Liver (tissue), 8 donors: ENCODE measurements at regions not wholly inside any gene's neighbourhood (a gene's known extent, or its start where the extent isn't known, plus 50 kb on each side); places are given as distances from the start of the nearest gene placed in this dataset.

Experiments used
- DNase-seq: peaks from one replicate; pipeline ENCODE4 v3.0.0-alpha.2; 2017; ENCODE audit warnings: low spot score
- H3K27ac ChIP-seq, 2 donors: one replicate each; pipeline ENCODE4 v1.7.0; 2013; ENCODE audit warnings: inconsistent platforms in 2 of 2, low read length in 2 of 2, control low read depth in 1 of 2, low read depth in 1 of 2, mild to moderate bottlenecking in 1 of 2
- H3K27me3 ChIP-seq, 4 donors: one replicate each; pipeline versions ENCODE4 v1.6.1 to v1.7.0; 2013; ENCODE audit warnings: low read length in 3 of 4, inconsistent platforms in 1 of 4, mild to moderate bottlenecking in 1 of 4, moderate library complexity in 1 of 4; ENCODE audit not compliant: control insufficient read depth in 4 of 4, insufficient read depth in 4 of 4
- H3K36me3 ChIP-seq, 4 donors: one replicate each; pipeline versions ENCODE4 v1.6.1 to v1.7.0; 2013; ENCODE audit warnings: low read length in 3 of 4, mild to moderate bottlenecking in 3 of 4, low read depth in 1 of 4, moderate library complexity in 1 of 4; ENCODE audit not compliant: control insufficient read depth in 4 of 4, insufficient read depth in 3 of 4
- H3K4me1 ChIP-seq, 4 donors: one replicate each; pipeline versions ENCODE4 v1.6.1 to v1.7.0; 2013; ENCODE audit warnings: low read length in 3 of 4, mild to moderate bottlenecking in 3 of 4, moderate library complexity in 1 of 4; ENCODE audit not compliant: control insufficient read depth in 4 of 4, insufficient read depth in 4 of 4
- H3K4me3 ChIP-seq, 3 donors: one replicate each; pipeline versions ENCODE4 v1.6.1 to v1.7.0; 2013; ENCODE audit warnings: low read length in 3 of 3, control low read depth in 1 of 3, low read depth in 1 of 3, mild to moderate bottlenecking in 1 of 3
- H3K9ac ChIP-seq, 2 donors: one replicate each; pipeline ENCODE4 v1.7.0; 2013; ENCODE audit warnings: low read length in 2 of 2, mild to moderate bottlenecking in 2 of 2, moderate library complexity in 2 of 2, control low read depth in 1 of 2, low read depth in 1 of 2
- H3K9me3 ChIP-seq, 4 donors: one replicate each; pipeline versions ENCODE4 v1.6.1 to v1.7.0; 2013; ENCODE audit warnings: low read length in 3 of 4; ENCODE audit not compliant: control insufficient read depth in 4 of 4
- ATF3 ChIP-seq: IDR thresholded peaks from 2 replicates; pipeline ENCODE4 v1.6.1; 2016; ENCODE audit warnings: antibody characterized with exemption
- EGR1 ChIP-seq, 2 donors: IDR thresholded peaks; 2 replicates each; pipeline ENCODE4 v1.6.1; 2016 to 2018; ENCODE audit warnings: antibody characterized with exemption in 2 of 2, low read depth in 2 of 2
- FOXA1 ChIP-seq: IDR thresholded peaks from 2 replicates; pipeline ENCODE4 v1.6.1; 2016; ENCODE audit warnings: antibody characterized with exemption
- FOXA2 ChIP-seq: IDR thresholded peaks from 2 replicates; pipeline ENCODE4 v1.6.1; 2016; ENCODE audit warnings: antibody characterized with exemption
- GABPA ChIP-seq, 2 donors: IDR thresholded peaks in 1 of 2; conservative IDR thresholded peaks in 1 of 2; 2 replicates each; pipeline ENCODE4 v1.6.1; 2016; ENCODE audit warnings: antibody characterized with exemption in 2 of 2, mild to moderate bottlenecking in 1 of 2, moderate library complexity in 1 of 2
- HNF4G ChIP-seq: IDR thresholded peaks from 2 replicates; pipeline ENCODE4 v1.6.1; 2016; ENCODE audit warnings: antibody characterized with exemption
- JUND ChIP-seq, 2 donors: IDR thresholded peaks; 2 replicates each; pipeline ENCODE4 v1.6.1; 2016; ENCODE audit warnings: antibody characterized with exemption in 2 of 2
- NR2F2 ChIP-seq: IDR thresholded peaks from 2 replicates; pipeline ENCODE4 v1.6.1; 2016; ENCODE audit warnings: antibody characterized with exemption
- RAD21 ChIP-seq, 2 donors: IDR thresholded peaks; 2 replicates each; pipeline ENCODE4 v1.6.1; 2016; ENCODE audit warnings: antibody characterized with exemption in 2 of 2, mild to moderate bottlenecking in 2 of 2
- YY1 ChIP-seq: IDR thresholded peaks from 2 replicates; pipeline ENCODE4 v1.6.1; 2016; ENCODE audit warnings: antibody characterized with exemption, mild to moderate bottlenecking
- ZBTB33 ChIP-seq: IDR thresholded peaks from 2 replicates; pipeline ENCODE4 v1.6.1; 2016; ENCODE audit warnings: antibody characterized with exemption
- WGBS: extraction: QIAGEN DNeasy Blood & Tissue Kit; methylation state at CpG from one replicate; pipeline ENCODE4 v1.1.7; 2013; 5-methylcytosine and 5-hydroxymethylcytosine counted together
- TF ChIP-seq, protein P1 (sequence below): IDR thresholded peaks from 2 replicates; pipeline ENCODE4 v1.6.1; 2016; ENCODE audit warnings: antibody characterized with exemption, mild to moderate bottlenecking
- TF ChIP-seq, protein P2 (sequence below): fragments of 150-350 bp; IDR thresholded peaks from 2 replicates; pipeline ENCODE4 v1.5.1; 2017; ENCODE audit warnings: improper control_type of control experiment, low read depth, low read length; ENCODE audit not compliant: missing input control
- donor health status: healthy.
- donor health status: healthy.
- donor health status: healthy.
- donor health status: healthy.
- donor health status: healthy.

GRCh38 chr14:29165431-29165830 lies 398.8 kb downstream of the FOXG1 start:
- H3K9ac ChIP-seq: no peak overlapping the region
- no peak for DNase-seq
- H3K4me3 ChIP-seq: no peak overlapping the region
- H3K9me3 ChIP-seq: no peaks in the 10 kb centered on the region
- no peaks in the 10 kb centered on the region for H3K4me1 ChIP-seq
- H3K27me3 ChIP-seq: no peaks in the 10 kb centered on the region
- 54% methylated on average over 1 of the region's 1 CpG for WGBS
- TF ChIP-seq NR2F2: no peak
- TF ChIP-seq, protein P1, sequence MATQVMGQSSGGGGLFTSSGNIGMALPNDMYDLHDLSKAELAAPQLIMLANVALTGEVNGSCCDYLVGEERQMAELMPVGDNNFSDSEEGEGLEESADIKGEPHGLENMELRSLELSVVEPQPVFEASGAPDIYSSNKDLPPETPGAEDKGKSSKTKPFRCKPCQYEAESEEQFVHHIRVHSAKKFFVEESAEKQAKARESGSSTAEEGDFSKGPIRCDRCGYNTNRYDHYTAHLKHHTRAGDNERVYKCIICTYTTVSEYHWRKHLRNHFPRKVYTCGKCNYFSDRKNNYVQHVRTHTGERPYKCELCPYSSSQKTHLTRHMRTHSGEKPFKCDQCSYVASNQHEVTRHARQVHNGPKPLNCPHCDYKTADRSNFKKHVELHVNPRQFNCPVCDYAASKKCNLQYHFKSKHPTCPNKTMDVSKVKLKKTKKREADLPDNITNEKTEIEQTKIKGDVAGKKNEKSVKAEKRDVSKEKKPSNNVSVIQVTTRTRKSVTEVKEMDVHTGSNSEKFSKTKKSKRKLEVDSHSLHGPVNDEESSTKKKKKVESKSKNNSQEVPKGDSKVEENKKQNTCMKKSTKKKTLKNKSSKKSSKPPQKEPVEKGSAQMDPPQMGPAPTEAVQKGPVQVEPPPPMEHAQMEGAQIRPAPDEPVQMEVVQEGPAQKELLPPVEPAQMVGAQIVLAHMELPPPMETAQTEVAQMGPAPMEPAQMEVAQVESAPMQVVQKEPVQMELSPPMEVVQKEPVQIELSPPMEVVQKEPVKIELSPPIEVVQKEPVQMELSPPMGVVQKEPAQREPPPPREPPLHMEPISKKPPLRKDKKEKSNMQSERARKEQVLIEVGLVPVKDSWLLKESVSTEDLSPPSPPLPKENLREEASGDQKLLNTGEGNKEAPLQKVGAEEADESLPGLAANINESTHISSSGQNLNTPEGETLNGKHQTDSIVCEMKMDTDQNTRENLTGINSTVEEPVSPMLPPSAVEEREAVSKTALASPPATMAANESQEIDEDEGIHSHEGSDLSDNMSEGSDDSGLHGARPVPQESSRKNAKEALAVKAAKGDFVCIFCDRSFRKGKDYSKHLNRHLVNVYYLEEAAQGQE: no peak
- H3K36me3 ChIP-seq: no peaks in the 10 kb centered on the region
- no peak overlapping the region for H3K27ac ChIP-seq

GRCh38 chr14:29166507-29166906 lies 399.9 kb downstream of the FOXG1 start:
- Histone ChIP-seq H3K36me3 (no peaks in the 10 kb centered on the region), H3K27me3 (no peaks in the 10 kb centered on the region), H3K27ac (no peak overlapping the region), H3K4me1 (no peaks in the 10 kb centered on the region), H3K9ac (no peak overlapping the region), H3K4me3 (no peak overlapping the region), H3K9me3 (no peaks in the 10 kb centered on the region)
- TF ChIP-seq YY1: no peak
- TF ChIP-seq NR2F2: no peak
- no peak for TF ChIP-seq ATF3
- TF ChIP-seq, protein P2, sequence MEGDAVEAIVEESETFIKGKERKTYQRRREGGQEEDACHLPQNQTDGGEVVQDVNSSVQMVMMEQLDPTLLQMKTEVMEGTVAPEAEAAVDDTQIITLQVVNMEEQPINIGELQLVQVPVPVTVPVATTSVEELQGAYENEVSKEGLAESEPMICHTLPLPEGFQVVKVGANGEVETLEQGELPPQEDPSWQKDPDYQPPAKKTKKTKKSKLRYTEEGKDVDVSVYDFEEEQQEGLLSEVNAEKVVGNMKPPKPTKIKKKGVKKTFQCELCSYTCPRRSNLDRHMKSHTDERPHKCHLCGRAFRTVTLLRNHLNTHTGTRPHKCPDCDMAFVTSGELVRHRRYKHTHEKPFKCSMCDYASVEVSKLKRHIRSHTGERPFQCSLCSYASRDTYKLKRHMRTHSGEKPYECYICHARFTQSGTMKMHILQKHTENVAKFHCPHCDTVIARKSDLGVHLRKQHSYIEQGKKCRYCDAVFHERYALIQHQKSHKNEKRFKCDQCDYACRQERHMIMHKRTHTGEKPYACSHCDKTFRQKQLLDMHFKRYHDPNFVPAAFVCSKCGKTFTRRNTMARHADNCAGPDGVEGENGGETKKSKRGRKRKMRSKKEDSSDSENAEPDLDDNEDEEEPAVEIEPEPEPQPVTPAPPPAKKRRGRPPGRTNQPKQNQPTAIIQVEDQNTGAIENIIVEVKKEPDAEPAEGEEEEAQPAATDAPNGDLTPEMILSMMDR: no peak
- no peak for TF ChIP-seq EGR1 (IDR thresholded peaks at IDR 0.05; ENCODE audit: low read depth in 2 of 2)
- no peak for TF ChIP-seq HNF4G
- TF ChIP-seq JUND (IDR thresholded peaks at IDR 0.05): no peak
- TF ChIP-seq ZBTB33: no peak
- no peak for TF ChIP-seq RAD21 (IDR thresholded peaks at IDR 0.05)
- no peak for TF ChIP-seq FOXA1
- no peak for TF ChIP-seq GABPA (IDR thresholded peaks at IDR 0.05 in 1 of 2, conservative IDR thresholded peaks at IDR 0.05 in 1 of 2)
- TF ChIP-seq FOXA2: no peak
- no peak for DNase-seq
- 67% methylated on average over 1 of the region's 1 CpG for WGBS
